HEK293 (cell line): ENCODE measurements at regions not wholly inside any gene's neighbourhood (a gene's known extent, or its start where the extent isn't known, plus 50 kb on each side); places are given as distances from the start of the nearest gene placed in this dataset.
A peak's percentile ranks its signal among the peaks of the same experiment; 100 is the strongest.

ENCODE experiments used
- CTCF ChIA-PET: fragments of 350-600 bp; formaldehyde crosslinking; extraction: SDS; loops from one replicate; lab custom pipeline; 2021; ENCODE audit warnings: antibody characterized with exemption; lab: Yijun Ruan, JAX
- POLR2A ChIA-PET: fragments of 300-600 bp; formaldehyde crosslinking; extraction: SDS; loops from one replicate; lab custom pipeline; 2020; ENCODE audit warnings: antibody characterized with exemption, inconsistent platforms; lab: Yijun Ruan, JAX
- H3K27ac ChIP-seq: fragments of 200-500 bp; sonication (Bioruptor generic); 2 replicates; pipeline ENCODE4 v1.5.1; 2014; ENCODE audit warnings: low read depth, low read length, control low read depth, inconsistent platforms; ENCODE audit errors: extremely low read depth
- H3K36me3 ChIP-seq, 2 experiments: fragments of 200-500 bp in 1 of 2; sonication (Bioruptor generic) in 1 of 2; 1 replicate in 1 of 2; 2 replicates in 1 of 2; pipeline ENCODE4 v1.5.1; 2014 to 2017; ENCODE audit warnings: inconsistent platforms in 2 of 2, low read length in 2 of 2; ENCODE audit not compliant: control insufficient read depth in 2 of 2, insufficient read depth in 1 of 2
- H3K4me1 ChIP-seq: fragments of 200-500 bp; sonication (Bioruptor generic); 2 replicates; pipeline ENCODE4 v1.5.1; 2014; ENCODE audit warnings: mild to moderate bottlenecking, low read length, inconsistent platforms; ENCODE audit not compliant: control insufficient read depth, insufficient read depth
- H3K4me3 ChIP-seq: 2 replicates; pipeline ENCODE4 v1.5.1; 2011; ENCODE audit warnings: low read depth, mild to moderate bottlenecking, control low read depth, low read length, moderate library complexity
- H3K9me3 ChIP-seq: fragments of 200-500 bp; sonication (Bioruptor generic); 2 replicates; pipeline ENCODE4 v1.5.1; 2014; ENCODE audit warnings: low read depth, low read length, inconsistent platforms; ENCODE audit not compliant: control insufficient read depth, insufficient read depth
- GLI4 ChIP-seq: fragments of 450-650 bp; formaldehyde crosslinking; IDR thresholded peaks from 2 replicates; pipeline ENCODE4 v1.5.1; 2016; ENCODE audit warnings: missing biosample characterization, missing genetic modification characterization
- KLF10 ChIP-seq: fragments of 450-650 bp; IDR thresholded peaks from 2 replicates; pipeline ENCODE4 v1.5.1; 2018; ENCODE audit warnings: missing biosample characterization, mild to moderate bottlenecking, missing genetic modification characterization
- RBAK ChIP-seq: fragments of 450-650 bp; formaldehyde crosslinking; IDR thresholded peaks from 2 replicates; pipeline ENCODE4 v1.5.1; 2016; ENCODE audit warnings: missing biosample characterization, missing genetic modification characterization
- SETDB1 ChIP-seq: IDR thresholded peaks from one replicate; pipeline ENCODE4 v1.6.1; 2017; ENCODE audit warnings: mild to moderate bottlenecking, low read length, moderate library complexity, mixed read lengths; ENCODE audit not compliant: insufficient read length
- SP2 ChIP-seq: fragments of 450-650 bp; formaldehyde crosslinking; IDR thresholded peaks from 2 replicates; pipeline ENCODE4 v1.5.1; 2016; ENCODE audit warnings: missing biosample characterization, missing genetic modification characterization
- TRIM28 ChIP-seq: IDR thresholded peaks from 2 replicates; pipeline ENCODE4 v1.6.1; 2011; ENCODE audit warnings: low read length, control low read depth, borderline replicate concordance
- ZBTB48 ChIP-seq: fragments of 450-650 bp; formaldehyde crosslinking; IDR thresholded peaks from 2 replicates; pipeline ENCODE4 v1.5.1; 2016; ENCODE audit warnings: missing biosample characterization, missing genetic modification characterization
- ZBTB8A ChIP-seq: fragments of 450-650 bp; formaldehyde crosslinking; IDR thresholded peaks from 2 replicates; pipeline ENCODE4 v1.5.1; 2016; ENCODE audit warnings: missing biosample characterization, missing genetic modification characterization
- ZNF24 ChIP-seq: fragments of 450-650 bp; formaldehyde crosslinking; IDR thresholded peaks from 2 replicates; pipeline ENCODE4 v1.5.1; 2016; ENCODE audit warnings: missing biosample characterization, missing genetic modification characterization
- ZNF366 ChIP-seq: fragments of 450-650 bp; formaldehyde crosslinking; conservative IDR thresholded peaks from 2 replicates; pipeline ENCODE4 v1.5.1; 2016; ENCODE audit warnings: missing biosample characterization, missing genetic modification characterization
- ZNF433 ChIP-seq: fragments of 450-650 bp; formaldehyde crosslinking; IDR thresholded peaks from 2 replicates; pipeline ENCODE4 v1.5.1; 2016; ENCODE audit warnings: missing biosample characterization, missing genetic modification characterization, low read depth
- ZNF510 ChIP-seq: fragments of 450-650 bp; formaldehyde crosslinking; IDR thresholded peaks from 2 replicates; pipeline ENCODE4 v1.5.1; 2018; ENCODE audit warnings: mild to moderate bottlenecking, missing genetic modification characterization, missing biosample characterization; ENCODE audit not compliant: insufficient replicate concordance
- ZNF624 ChIP-seq: fragments of 450-650 bp; formaldehyde crosslinking; IDR thresholded peaks from 2 replicates; pipeline ENCODE4 v1.5.1; 2017; ENCODE audit warnings: missing biosample characterization, missing genetic modification characterization
- ZNF629 ChIP-seq: fragments of 450-650 bp; formaldehyde crosslinking; IDR thresholded peaks from 2 replicates; pipeline ENCODE4 v1.5.1; 2017; ENCODE audit warnings: missing biosample characterization, missing genetic modification characterization
- ZNF785 ChIP-seq: fragments of 450-650 bp; formaldehyde crosslinking; IDR thresholded peaks from 2 replicates; pipeline ENCODE4 v1.5.1; 2016; ENCODE audit warnings: missing biosample characterization, missing genetic modification characterization
- ZNF791 ChIP-seq: fragments of 450-650 bp; formaldehyde crosslinking; IDR thresholded peaks from 2 replicates; pipeline ENCODE4 v1.5.1; 2016; ENCODE audit warnings: missing biosample characterization, missing genetic modification characterization
- ZNF837 ChIP-seq: fragments of 450-650 bp; formaldehyde crosslinking; IDR thresholded peaks from 2 replicates; pipeline ENCODE4 v1.5.1; 2016; ENCODE audit warnings: missing biosample characterization, missing genetic modification characterization
- TF ChIP-seq, protein P1 (sequence below): fragments of 450-650 bp; formaldehyde crosslinking; IDR thresholded peaks from 2 replicates; pipeline ENCODE4 v1.5.1; 2016; ENCODE audit warnings: missing biosample characterization, missing genetic modification characterization
- TF ChIP-seq, protein P2 (sequence below): fragments of 450-650 bp; formaldehyde crosslinking; IDR thresholded peaks from 2 replicates; pipeline ENCODE4 v1.5.1; 2016; ENCODE audit warnings: missing biosample characterization, missing genetic modification characterization
- TF ChIP-seq, protein P3 (sequence below): fragments of 450-650 bp; formaldehyde crosslinking; IDR thresholded peaks from 2 replicates; pipeline ENCODE4 v1.5.0; 2017; ENCODE audit warnings: missing biosample characterization, missing genetic modification characterization, borderline replicate concordance
- TF ChIP-seq, protein P4 (sequence below): fragments of 450-650 bp; formaldehyde crosslinking; IDR thresholded peaks from 2 replicates; pipeline ENCODE4 v1.5.1; 2016; ENCODE audit warnings: missing biosample characterization, missing genetic modification characterization

DNA sequence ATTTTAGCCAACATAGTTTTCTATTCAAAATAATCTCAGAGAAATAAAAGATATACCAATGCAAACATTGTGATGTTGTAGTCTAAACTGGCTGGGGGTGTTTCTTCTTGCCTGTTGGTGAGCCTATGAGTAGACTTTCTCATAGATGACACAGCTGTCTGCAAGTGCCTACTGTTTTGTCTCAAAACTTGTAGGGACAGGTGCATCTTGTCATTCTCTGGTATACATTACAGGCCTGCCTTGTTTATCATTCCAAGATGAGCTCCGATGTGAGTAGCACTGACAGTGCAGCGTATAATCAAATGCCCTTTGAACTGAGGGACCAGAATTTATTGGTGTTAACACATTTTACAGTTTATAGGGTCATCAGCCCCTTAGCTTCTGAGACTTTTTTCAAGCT, 353.8 kb downstream of the PRDM5 start:
- Histone ChIP-seq H3K9me3 (no peaks in the 10 kb centered on the region), H3K4me3 (no peak overlapping the region), H3K27ac (no peak overlapping the region), H3K4me1 (no peaks in the 10 kb centered on the region), H3K36me3 (no peaks in the 10 kb centered on the region)
- CTCF ChIA-PET = interaction anchor here (0.6 kb wide), 1 partner anchor 412 kb away, joined by 4 read pairs; no protein-coding TSS in a partner anchor
- TF ChIP-seq, protein P1, sequence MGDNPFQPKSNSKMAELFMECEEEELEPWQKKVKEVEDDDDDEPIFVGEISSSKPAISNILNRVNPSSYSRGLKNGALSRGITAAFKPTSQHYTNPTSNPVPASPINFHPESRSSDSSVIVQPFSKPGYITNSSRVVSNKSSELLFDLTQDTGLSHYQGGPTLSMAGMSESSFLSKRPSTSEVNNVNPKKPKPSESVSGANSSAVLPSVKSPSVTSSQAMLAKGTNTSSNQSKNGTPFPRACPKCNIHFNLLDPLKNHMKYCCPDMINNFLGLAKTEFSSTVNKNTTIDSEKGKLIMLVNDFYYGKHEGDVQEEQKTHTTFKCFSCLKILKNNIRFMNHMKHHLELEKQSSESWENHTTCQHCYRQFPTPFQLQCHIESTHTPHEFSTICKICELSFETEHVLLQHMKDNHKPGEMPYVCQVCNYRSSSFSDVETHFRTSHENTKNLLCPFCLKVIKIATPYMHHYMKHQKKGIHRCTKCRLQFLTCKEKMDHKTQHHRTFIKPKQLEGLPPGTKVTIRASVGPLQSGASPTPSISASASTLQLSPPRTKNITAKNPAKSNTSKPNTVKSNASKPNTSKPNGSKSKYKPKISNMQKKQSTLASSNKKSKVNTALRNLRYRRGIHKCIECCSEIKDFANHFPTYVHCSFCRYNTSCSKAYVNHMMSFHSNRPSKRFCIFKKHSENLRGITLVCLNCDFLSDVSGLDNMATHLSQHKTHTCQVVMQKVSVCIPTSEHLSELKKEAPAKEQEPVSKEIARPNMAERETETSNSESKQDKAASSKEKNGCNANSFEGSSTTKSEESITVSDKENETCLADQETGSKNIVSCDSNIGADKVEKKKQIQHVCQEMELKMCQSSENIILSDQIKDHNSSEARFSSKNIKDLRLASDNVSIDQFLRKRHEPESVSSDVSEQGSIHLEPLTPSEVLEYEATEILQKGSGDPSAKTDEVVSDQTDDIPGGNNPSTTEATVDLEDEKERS (tag by site-specific recombination) = no peak
- TF ChIP-seq, protein P2, sequence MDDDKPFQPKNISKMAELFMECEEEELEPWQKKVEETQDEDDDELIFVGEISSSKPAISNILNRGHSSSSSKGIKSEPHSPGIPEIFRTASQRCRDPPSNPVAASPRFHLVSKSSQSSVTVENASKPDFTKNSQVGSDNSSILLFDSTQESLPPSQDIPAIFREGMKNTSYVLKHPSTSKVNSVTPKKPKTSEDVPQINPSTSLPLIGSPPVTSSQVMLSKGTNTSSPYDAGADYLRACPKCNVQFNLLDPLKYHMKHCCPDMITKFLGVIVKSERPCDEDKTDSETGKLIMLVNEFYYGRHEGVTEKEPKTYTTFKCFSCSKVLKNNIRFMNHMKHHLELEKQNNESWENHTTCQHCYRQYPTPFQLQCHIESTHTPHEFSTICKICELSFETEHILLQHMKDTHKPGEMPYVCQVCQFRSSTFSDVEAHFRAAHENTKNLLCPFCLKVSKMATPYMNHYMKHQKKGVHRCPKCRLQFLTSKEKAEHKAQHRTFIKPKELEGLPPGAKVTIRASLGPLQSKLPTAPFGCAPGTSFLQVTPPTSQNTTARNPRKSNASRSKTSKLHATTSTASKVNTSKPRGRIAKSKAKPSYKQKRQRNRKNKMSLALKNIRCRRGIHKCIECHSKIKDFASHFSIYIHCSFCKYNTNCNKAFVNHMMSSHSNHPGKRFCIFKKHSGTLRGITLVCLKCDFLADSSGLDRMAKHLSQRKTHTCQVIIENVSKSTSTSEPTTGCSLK = no peak
- TF ChIP-seq, protein P3, sequence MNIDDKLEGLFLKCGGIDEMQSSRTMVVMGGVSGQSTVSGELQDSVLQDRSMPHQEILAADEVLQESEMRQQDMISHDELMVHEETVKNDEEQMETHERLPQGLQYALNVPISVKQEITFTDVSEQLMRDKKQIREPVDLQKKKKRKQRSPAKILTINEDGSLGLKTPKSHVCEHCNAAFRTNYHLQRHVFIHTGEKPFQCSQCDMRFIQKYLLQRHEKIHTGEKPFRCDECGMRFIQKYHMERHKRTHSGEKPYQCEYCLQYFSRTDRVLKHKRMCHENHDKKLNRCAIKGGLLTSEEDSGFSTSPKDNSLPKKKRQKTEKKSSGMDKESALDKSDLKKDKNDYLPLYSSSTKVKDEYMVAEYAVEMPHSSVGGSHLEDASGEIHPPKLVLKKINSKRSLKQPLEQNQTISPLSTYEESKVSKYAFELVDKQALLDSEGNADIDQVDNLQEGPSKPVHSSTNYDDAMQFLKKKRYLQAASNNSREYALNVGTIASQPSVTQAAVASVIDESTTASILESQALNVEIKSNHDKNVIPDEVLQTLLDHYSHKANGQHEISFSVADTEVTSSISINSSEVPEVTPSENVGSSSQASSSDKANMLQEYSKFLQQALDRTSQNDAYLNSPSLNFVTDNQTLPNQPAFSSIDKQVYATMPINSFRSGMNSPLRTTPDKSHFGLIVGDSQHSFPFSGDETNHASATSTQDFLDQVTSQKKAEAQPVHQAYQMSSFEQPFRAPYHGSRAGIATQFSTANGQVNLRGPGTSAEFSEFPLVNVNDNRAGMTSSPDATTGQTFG (tag by site-specific recombination) = no peak
- TF ChIP-seq RBAK (tag by site-specific recombination) (no peak), SP2 (tag by site-specific recombination) (no peak), ZNF629 (tag by site-specific recombination) (no peak), ZNF837 (no peak), ZNF785 (tag by site-specific recombination) (no peak)
- TF ChIP-seq, protein P4, sequence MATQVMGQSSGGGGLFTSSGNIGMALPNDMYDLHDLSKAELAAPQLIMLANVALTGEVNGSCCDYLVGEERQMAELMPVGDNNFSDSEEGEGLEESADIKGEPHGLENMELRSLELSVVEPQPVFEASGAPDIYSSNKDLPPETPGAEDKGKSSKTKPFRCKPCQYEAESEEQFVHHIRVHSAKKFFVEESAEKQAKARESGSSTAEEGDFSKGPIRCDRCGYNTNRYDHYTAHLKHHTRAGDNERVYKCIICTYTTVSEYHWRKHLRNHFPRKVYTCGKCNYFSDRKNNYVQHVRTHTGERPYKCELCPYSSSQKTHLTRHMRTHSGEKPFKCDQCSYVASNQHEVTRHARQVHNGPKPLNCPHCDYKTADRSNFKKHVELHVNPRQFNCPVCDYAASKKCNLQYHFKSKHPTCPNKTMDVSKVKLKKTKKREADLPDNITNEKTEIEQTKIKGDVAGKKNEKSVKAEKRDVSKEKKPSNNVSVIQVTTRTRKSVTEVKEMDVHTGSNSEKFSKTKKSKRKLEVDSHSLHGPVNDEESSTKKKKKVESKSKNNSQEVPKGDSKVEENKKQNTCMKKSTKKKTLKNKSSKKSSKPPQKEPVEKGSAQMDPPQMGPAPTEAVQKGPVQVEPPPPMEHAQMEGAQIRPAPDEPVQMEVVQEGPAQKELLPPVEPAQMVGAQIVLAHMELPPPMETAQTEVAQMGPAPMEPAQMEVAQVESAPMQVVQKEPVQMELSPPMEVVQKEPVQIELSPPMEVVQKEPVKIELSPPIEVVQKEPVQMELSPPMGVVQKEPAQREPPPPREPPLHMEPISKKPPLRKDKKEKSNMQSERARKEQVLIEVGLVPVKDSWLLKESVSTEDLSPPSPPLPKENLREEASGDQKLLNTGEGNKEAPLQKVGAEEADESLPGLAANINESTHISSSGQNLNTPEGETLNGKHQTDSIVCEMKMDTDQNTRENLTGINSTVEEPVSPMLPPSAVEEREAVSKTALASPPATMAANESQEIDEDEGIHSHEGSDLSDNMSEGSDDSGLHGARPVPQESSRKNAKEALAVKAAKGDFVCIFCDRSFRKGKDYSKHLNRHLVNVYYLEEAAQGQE (tag by site-specific recombination) = no peak
- POLR2A ChIA-PET = no interaction called here

DNA sequence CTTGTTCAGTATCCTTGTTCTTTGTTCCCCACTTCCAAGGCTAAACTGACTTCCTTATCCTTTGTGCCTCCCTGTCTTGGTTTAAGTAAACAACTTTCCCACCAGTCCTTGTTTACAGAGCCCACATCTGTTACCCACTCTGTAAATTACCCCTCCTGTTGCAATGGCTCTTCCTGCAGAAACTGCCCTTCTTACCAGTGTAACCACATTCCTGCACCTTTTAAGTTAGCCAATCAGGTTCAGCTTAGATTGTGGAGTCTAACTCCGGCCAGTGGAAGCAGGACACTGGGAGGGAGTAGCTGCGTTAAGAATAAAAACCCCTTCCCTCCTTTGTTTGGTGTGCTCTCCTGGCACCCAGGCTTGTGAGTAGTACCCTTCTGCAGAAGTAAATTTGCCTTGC, 360.9 kb downstream of the PRDM5 start:
- POLR2A ChIA-PET = no interaction called here
- Histone ChIP-seq H3K27ac (no peak overlapping the region), H3K4me1 (no peaks in the 10 kb centered on the region)
- TF ChIP-seq GLI4 (tag by site-specific recombination) (no peak), ZNF510 (no peak), ZBTB8A (no peak), ZNF24 (no peak), TRIM28 (peak; percentile 33; the same call in 1 of the 2 replicates), ZNF366 (tag by site-specific recombination) (no peak), SETDB1 (peak; percentile 74), ZNF624 (tag by site-specific recombination) (no peak), ZNF791 (tag by site-specific recombination) (no peak), KLF10 (tag by site-specific recombination) (no peak), ZBTB48 (tag by site-specific recombination) (no peak), ZNF433 (no peak)
- TF ChIP-seq, all 188 proteins: peak for 2
- H3K36me3 ChIP-seq = no peaks in the 10 kb centered on the region
- H3K4me3 ChIP-seq = no peak overlapping the region
- CTCF ChIA-PET = no interaction called here
- H3K9me3 ChIP-seq = no peaks in the 10 kb centered on the region
